Gastrocnemius medialis (tissue), 4 donors: ENCODE measurements at regions not wholly inside any gene's neighbourhood (a gene's known extent, or its start where the extent isn't known, plus 50 kb on each side); places are given as distances from the start of the nearest gene placed in this dataset.

ENCODE experiments used
- POLR2A ChIP-seq, 2 donors: fragments of 450-650 bp; IDR thresholded peaks; one replicate each; pipeline ENCODE4 v1.6.1; 2017; ENCODE audit warnings: antibody characterized with exemption in 2 of 2, mild to moderate bottlenecking in 2 of 2, moderate library complexity in 2 of 2
- TF ChIP-seq, protein P1 (sequence below), 5 experiments: fragments of 450-650 bp in 3 of 5; fragments of 200-600 bp in 2 of 5; sonication (generic) in 2 of 5; IDR thresholded peaks in 4 of 5; conservative IDR thresholded peaks in 1 of 5; 1 replicate in 4 of 5; 2 replicates in 1 of 5; pipeline ENCODE4 v1.5.1; 2016 to 2019; ENCODE audit warnings: antibody characterized with exemption in 5 of 5, mild to moderate bottlenecking in 3 of 5, moderate library complexity in 3 of 5

DNA sequence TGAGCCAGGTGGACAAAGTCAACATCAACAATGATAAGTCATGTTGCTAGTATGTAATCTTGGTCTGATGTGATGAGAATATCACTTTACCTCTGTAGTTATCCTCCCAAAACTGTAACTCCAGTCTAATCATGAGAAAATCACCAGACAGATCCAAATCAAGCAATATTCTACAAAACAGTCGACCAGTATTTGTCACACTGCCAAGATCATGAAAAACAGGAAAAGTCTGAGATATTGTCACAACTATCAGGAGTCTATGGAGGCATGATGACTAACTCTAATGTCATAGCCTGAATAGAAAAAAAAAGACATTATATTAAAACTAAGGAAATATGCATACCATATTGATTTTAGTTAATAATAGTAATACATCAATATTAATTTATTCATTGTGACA is 1883.3 kb upstream of the CELF4 start:
- TF ChIP-seq, protein P1, sequence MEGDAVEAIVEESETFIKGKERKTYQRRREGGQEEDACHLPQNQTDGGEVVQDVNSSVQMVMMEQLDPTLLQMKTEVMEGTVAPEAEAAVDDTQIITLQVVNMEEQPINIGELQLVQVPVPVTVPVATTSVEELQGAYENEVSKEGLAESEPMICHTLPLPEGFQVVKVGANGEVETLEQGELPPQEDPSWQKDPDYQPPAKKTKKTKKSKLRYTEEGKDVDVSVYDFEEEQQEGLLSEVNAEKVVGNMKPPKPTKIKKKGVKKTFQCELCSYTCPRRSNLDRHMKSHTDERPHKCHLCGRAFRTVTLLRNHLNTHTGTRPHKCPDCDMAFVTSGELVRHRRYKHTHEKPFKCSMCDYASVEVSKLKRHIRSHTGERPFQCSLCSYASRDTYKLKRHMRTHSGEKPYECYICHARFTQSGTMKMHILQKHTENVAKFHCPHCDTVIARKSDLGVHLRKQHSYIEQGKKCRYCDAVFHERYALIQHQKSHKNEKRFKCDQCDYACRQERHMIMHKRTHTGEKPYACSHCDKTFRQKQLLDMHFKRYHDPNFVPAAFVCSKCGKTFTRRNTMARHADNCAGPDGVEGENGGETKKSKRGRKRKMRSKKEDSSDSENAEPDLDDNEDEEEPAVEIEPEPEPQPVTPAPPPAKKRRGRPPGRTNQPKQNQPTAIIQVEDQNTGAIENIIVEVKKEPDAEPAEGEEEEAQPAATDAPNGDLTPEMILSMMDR (IDR thresholded peaks at IDR 0.05 in 4 of 5, conservative IDR thresholded peaks at IDR 0.05 in 1 of 5): no peak
- TF ChIP-seq POLR2A (IDR thresholded peaks at IDR 0.05): no peak
